Kidney epithelial cell (primary cell): ENCODE measurements at regions not wholly inside any gene's neighbourhood (a gene's known extent, or its start where the extent isn't known, plus 50 kb on each side); places are given as distances from the start of the nearest gene placed in this dataset.

Experiments used
- DNase-seq: peaks from one replicate; pipeline ENCODE4 v3.0.0-alpha.2; 2010; ENCODE audit warnings: low read depth
- H3K27me3 ChIP-seq: 2 replicates; pipeline ENCODE4 v1.6.0; 2011; ENCODE audit warnings: low read length; ENCODE audit not compliant: control insufficient read depth, insufficient read depth
- H3K36me3 ChIP-seq: 2 replicates; pipeline ENCODE4 v1.5.1; 2011; ENCODE audit warnings: low read length; ENCODE audit not compliant: control insufficient read depth, insufficient read depth
- H3K4me3 ChIP-seq: 2 replicates; pipeline ENCODE4 v1.5.1; 2011; ENCODE audit warnings: low read depth, mild to moderate bottlenecking, control low read depth, low read length
- CTCF ChIP-seq: IDR thresholded peaks from 2 replicates; pipeline ENCODE4 v1.5.1; 2011; ENCODE audit warnings: mild to moderate bottlenecking, moderate library complexity, low read length, control low read depth, inconsistent platforms; ENCODE audit not compliant: insufficient read depth, poor library complexity, severe bottlenecking

- Histone ChIP-seq H3K36me3 (no peaks in the 10 kb centered on the region), H3K4me3 (no peak overlapping the region), H3K27me3 (peaks cover 6% of the 10 kb centered on the region)
- no peak for TF ChIP-seq CTCF
- no peak for DNase-seq
Observed at GRCh38 chr6:20314866-20315845, 86.5 kb upstream of the E2F3 start.

- no peak for DNase-seq
- no peak for TF ChIP-seq CTCF
- Histone ChIP-seq H3K27me3 (peaks cover 6% of the 10 kb centered on the region), H3K4me3 (no peak overlapping the region), H3K36me3 (no peaks in the 10 kb centered on the region)
Observed at GRCh38 chr6:20317430-20317829, 84.2 kb upstream of the E2F3 start.

GRCh38 chr6:20318851-20319387, 82.8 kb upstream of the E2F3 start:
- H3K4me3 ChIP-seq = no peak overlapping the region
- no peak for TF ChIP-seq CTCF
- DNase-seq = no peak

GRCh38 chr6:20319520-20320357, 81.9 kb upstream of the E2F3 start:
- Histone ChIP-seq H3K4me3 (no peak overlapping the region), H3K36me3 (no peaks in the 10 kb centered on the region), H3K27me3 (peaks cover under 1% of the 10 kb centered on the region)
- TF ChIP-seq CTCF = no peak
- DNase-seq = no peak

More at GRCh38 chr6:20318851-20319387, 82.8 kb upstream of the E2F3 start:
- Histone ChIP-seq H3K36me3 (no peaks in the 10 kb centered on the region), H3K27me3 (peaks cover 6% of the 10 kb centered on the region)

- Histone ChIP-seq H3K36me3 (no peaks in the 10 kb centered on the region), H3K4me3 (no peak overlapping the region), H3K27me3 (no peaks in the 10 kb centered on the region)
- no peak for TF ChIP-seq CTCF
- DNase-seq = no peak
Observed at GRCh38 chr6:20325641-20326421, 75.8 kb upstream of the E2F3 start.
